Right lobe of liver (tissue), 6 donors: ENCODE measurements at regions not wholly inside any gene's neighbourhood (a gene's known extent, or its start where the extent isn't known, plus 50 kb on each side); places are given as distances from the start of the nearest gene placed in this dataset.
A peak's percentile ranks its signal among the peaks of the same experiment; 100 is the strongest.
"Not testable (repeated sequence)": the region's sequence is repeated elsewhere in the genome, so short reads cannot be mapped to it uniquely, and the experiment has no call there.

Experiments
- ATAC-seq, 4 donors: fragments of 200-7000 bp; cut with Tn5 transposase; one replicate each; pipeline ENCODE4 v1.9.1; 2020; ENCODE audit warnings: mild to moderate bottlenecking in 4 of 4, moderate library complexity in 4 of 4
- DNase-seq, 3 donors: peaks; one replicate each; pipeline ENCODE4 v3.0.0-alpha.2; 2020
- H3K27ac ChIP-seq, 3 donors: fragments of 200-600 bp; one replicate each; pipeline ENCODE4 v1.8.0; 2022
- H3K27me3 ChIP-seq, 2 donors: fragments of 200-600 bp; one replicate each; pipeline ENCODE4 v1.8.0; 2022
- H3K36me3 ChIP-seq, 4 donors: fragments of 200-600 bp; sonication (generic) in 1 of 4; one replicate each; pipeline versions ENCODE4 v1.5.1 to v1.8.0; 2017 to 2022; ENCODE audit warnings: control low read depth in 1 of 4
- H3K4me1 ChIP-seq, 4 donors: fragments of 200-600 bp; sonication (generic) in 1 of 4; one replicate each; pipeline versions ENCODE4 v1.5.1 to v1.8.0; 2017 to 2022; ENCODE audit warnings: control low read depth in 1 of 4
- H3K4me3 ChIP-seq, 3 donors: fragments of 200-600 bp; one replicate each; pipeline ENCODE4 v1.8.0; 2022
- H3K9me3 ChIP-seq, 4 donors: fragments of 200-600 bp; sonication (generic) in 1 of 4; one replicate each; pipeline versions ENCODE4 v1.5.1 to v1.8.0; 2017 to 2022; ENCODE audit warnings: control low read depth in 1 of 4
- POLR2A ChIP-seq: fragments of 450-650 bp; IDR thresholded peaks from one replicate; pipeline ENCODE4 v1.6.1; 2017; ENCODE audit warnings: antibody characterized with exemption, mild to moderate bottlenecking
- WGBS: methylation state at CpG from one replicate; pipeline ENCODE4 v1.1.6; 2018; ENCODE audit warnings: low coverage, low lambda C conversion rate; ENCODE audit not compliant: insufficient coverage; ENCODE audit errors: missing lambda C conversion rate; 5-methylcytosine and 5-hydroxymethylcytosine counted together
- intact Hi-C, 2 donors: fragments of 100-400 bp; cut with DNase I; formaldehyde crosslinking; loops; one replicate each; pipeline versions ENCODE4 v1.11.2 to v1.14.1; 2022
- TF ChIP-seq, protein P1 (sequence below), 4 donors: fragments of 200-600 bp in 3 of 4; fragments of 450-650 bp in 1 of 4; IDR thresholded peaks; one replicate each; pipeline versions ENCODE4 v1.5.1 to v1.8.0; 2016 to 2022; ENCODE audit warnings: antibody characterized with exemption in 4 of 4, mild to moderate bottlenecking in 2 of 4
- donor health status: DM: no; HTN: yes; CAD: no.
- donor health status: DM: no; HTN: no; CAD: no.
- donor health status: DM: no; HTN: no; CAD: no.
- donor health status: DM: no; HTN: yes; CAD: no.
- donor health status: DM: no; HTN: yes; CAD: no.

DNA sequence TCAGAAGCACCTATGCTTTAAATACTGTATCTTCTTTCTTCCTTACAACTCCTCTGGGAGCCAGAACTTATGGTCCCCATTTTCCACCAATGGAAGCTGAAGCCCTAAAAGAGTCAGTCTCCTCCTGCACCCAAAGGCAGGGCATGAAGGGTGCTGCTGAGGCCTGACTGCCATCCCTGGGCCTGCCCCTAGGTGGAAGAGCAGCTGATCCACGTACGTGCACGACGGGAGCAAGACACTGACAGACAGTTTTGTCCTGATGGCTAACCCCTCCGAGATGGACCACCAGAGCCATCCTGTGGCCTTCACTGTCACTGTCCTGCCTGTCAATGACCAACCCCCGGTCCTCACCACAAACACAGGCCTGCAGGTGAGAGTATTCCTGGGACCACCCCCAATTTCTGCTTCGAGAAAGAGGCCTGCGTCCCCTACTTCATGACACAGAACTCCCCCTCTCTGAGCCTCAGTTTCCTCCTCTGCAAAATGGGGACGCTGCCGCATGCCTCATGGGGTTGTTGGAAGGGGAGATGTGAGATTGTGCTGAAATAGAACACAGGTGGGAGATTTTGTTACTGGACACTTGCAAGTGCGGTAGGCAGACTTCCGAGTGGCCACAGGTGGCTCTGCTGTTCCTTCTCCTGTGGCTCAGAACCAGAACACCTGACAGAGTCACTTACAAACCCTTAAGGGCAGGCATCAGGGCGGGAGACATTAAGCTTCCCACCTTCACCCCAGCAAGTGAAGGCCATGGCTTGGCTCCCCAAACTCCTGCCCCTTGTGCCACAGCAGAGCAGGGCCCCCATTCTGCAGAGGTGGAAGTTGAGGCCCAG lies 175.4 kb downstream of the TBC1D2B start:
- 69% methylated on average over 12 of the region's 13 CpGs for WGBS

DNA sequence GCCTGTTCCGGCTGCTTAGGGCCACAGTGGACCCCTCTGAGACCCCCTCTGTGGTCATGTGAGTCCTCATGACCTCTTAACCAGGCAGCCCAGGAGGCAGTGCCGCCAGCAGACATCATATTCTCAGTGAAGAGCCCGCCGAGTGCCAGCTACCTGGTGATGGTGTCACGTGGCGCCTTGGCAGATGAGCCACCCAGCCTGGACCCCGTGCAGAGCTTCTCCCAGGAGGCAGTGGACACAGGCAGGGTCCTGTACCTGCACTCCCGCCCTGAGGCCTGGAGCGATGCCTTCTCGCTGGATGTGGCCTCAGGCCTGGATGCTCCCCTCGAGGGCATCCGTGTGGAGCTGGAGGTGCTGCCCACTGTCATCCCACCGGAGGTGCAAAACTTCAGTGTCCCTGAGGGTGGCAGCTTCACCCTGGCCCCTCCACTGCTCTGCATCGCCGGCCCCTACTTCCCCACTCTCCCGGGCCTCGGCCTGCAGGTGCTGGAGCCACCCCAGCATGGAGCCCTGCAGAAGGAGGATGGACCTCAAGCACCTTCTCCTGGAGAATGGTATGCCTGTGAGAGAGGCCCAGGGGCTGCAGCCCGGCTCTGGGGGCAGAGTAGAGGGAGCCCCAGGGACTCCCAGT lies 176.1 kb downstream of the TBC1D2B start:
- DNase-seq: peak in 1 of 3 donors; percentile 55
- H3K36me3 ChIP-seq: no peaks in the 10 kb centered on the region
- H3K9me3 ChIP-seq: no peaks in the 10 kb centered on the region
- H3K27me3 ChIP-seq: no peaks in the 10 kb centered on the region
- no peak overlapping the region for H3K27ac ChIP-seq
- no peaks in the 10 kb centered on the region for H3K4me1 ChIP-seq
- TF ChIP-seq, protein P1, sequence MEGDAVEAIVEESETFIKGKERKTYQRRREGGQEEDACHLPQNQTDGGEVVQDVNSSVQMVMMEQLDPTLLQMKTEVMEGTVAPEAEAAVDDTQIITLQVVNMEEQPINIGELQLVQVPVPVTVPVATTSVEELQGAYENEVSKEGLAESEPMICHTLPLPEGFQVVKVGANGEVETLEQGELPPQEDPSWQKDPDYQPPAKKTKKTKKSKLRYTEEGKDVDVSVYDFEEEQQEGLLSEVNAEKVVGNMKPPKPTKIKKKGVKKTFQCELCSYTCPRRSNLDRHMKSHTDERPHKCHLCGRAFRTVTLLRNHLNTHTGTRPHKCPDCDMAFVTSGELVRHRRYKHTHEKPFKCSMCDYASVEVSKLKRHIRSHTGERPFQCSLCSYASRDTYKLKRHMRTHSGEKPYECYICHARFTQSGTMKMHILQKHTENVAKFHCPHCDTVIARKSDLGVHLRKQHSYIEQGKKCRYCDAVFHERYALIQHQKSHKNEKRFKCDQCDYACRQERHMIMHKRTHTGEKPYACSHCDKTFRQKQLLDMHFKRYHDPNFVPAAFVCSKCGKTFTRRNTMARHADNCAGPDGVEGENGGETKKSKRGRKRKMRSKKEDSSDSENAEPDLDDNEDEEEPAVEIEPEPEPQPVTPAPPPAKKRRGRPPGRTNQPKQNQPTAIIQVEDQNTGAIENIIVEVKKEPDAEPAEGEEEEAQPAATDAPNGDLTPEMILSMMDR (IDR thresholded peaks at IDR 0.05): no peak
- no peak for TF ChIP-seq POLR2A
- intact Hi-C loops: no loop called here
- H3K4me3 ChIP-seq: no peak overlapping the region
- 51% methylated on average over 2 of the region's 18 CpGs for WGBS
- no peak for ATAC-seq

More for the DNA sequence above, 175.4 kb downstream of the TBC1D2B start:
- Histone ChIP-seq H3K27ac (no peak overlapping the region), H3K27me3 (no peaks in the 10 kb centered on the region), H3K36me3 (no peaks in the 10 kb centered on the region), H3K9me3 (no peaks in the 10 kb centered on the region), H3K4me3 (no peak overlapping the region), H3K4me1 (no peaks in the 10 kb centered on the region)
- intact Hi-C loops: no loop called here
- no peak for ATAC-seq
- TF ChIP-seq, protein P1 (IDR thresholded peaks at IDR 0.05): no peak
- no peak for TF ChIP-seq POLR2A
- peak in 2 of 3 donors; percentile 23 to 35 for DNase-seq

DNA sequence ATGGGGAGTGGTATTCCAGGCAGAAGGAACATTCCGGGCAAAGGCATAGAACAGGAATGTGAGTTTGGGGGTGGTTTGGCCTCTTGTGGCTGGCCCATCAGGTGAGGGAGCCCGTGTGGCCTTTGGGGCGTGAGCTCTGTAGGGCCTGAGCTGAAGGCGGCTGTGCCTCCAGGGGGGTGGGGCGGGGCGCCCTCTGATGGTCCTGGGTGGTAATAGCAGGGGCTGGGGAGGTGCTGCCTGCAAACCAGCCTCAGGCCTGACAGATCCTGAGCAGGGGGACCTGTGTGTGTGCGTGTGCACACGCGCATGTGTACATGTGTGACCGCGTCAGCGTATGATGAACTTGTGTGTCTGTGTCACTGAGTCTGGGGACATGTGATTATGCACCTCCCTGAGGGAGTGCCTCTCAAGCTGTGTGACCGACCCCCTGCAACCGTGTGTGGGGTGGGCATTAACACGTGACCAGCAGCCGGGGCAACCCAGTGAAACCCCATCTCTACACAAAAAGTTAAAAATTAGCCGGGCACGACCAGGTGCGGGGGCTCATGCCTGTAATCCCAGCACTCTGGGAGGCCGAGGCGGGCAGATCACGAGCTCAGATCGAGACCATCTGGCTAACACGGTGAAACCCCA lies 177.1 kb downstream of the TBC1D2B start:
- H3K4me1 ChIP-seq, intact Hi-C loops, H3K27me3 ChIP-seq, H3K36me3 ChIP-seq, H3K9me3 ChIP-seq, H3K4me3 ChIP-seq, H3K27ac ChIP-seq: not testable (repeated sequence)
- TF ChIP-seq, protein P1 (IDR thresholded peaks at IDR 0.05): peak; percentile 36 to 57 (median 50)
- WGBS: 80% methylated on average over 7 of the region's 24 CpGs
- DNase-seq (peak in 1 of 3 donors; percentile 57), ATAC-seq (peak; percentile 74 to 86 (median 83))

DNA sequence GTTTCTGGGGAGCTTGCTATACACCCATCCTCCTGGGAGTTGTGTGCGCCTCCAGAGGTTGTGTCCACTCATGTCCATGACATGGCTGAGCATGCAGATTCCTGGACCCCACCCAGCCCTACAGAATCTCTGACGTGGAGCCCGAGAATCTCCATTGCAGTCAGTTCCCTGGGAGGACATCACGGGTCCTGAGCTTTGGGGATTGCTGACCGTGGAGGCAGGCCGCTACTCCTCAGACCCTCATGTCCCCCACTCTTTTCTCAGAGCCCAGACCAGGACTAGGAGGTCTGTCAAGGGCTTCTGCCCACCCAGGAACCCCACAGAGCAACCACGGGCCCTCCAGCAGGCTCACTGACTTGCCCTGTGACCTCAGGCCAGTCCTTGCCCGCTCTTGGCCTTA lies 177.7 kb downstream of the TBC1D2B start:
- WGBS: no CpG with 5 or more reads among the region's 8 CpGs
- ATAC-seq, intact Hi-C loops: not testable (repeated sequence)

More for the DNA sequence above, 177.7 kb downstream of the TBC1D2B start:
- not testable (repeated sequence) for H3K4me3 ChIP-seq, DNase-seq, H3K27ac ChIP-seq, H3K27me3 ChIP-seq, H3K4me1 ChIP-seq, H3K36me3 ChIP-seq, H3K9me3 ChIP-seq
